H4 (cell line): ENCODE measurements at regions not wholly inside any gene's neighbourhood (a gene's known extent, or its start where the extent isn't known, plus 50 kb on each side); places are given as distances from the start of the nearest gene placed in this dataset.
A peak's percentile ranks its signal among the peaks of the same experiment; 100 is the strongest.

Experiments
- DNase-seq: peaks from one replicate; pipeline ENCODE4 v3.0.0-alpha.2; 2015; ENCODE audit warnings: low spot score

DNA sequence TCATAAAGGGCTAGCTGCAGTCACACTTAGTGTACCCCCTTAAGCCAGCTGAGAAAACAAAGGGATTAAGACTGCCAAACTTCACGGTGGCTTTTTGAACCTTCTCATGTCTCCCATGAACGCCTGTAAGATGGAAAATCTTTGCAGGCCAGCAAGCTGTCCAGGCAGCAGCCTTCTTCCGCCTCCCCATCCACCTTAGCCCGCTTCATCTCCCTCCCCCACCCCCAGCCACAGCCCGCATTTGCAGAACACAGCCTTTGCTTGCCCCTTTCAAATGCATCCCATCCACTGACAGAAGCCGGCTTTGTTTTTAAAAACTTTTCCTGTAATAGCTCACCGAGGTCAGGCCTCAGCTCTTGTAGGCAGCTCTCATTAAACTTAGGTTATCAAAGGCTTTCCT lies 113.8 kb upstream of the FAM9B start:
- DNase-seq = no peak

DNA sequence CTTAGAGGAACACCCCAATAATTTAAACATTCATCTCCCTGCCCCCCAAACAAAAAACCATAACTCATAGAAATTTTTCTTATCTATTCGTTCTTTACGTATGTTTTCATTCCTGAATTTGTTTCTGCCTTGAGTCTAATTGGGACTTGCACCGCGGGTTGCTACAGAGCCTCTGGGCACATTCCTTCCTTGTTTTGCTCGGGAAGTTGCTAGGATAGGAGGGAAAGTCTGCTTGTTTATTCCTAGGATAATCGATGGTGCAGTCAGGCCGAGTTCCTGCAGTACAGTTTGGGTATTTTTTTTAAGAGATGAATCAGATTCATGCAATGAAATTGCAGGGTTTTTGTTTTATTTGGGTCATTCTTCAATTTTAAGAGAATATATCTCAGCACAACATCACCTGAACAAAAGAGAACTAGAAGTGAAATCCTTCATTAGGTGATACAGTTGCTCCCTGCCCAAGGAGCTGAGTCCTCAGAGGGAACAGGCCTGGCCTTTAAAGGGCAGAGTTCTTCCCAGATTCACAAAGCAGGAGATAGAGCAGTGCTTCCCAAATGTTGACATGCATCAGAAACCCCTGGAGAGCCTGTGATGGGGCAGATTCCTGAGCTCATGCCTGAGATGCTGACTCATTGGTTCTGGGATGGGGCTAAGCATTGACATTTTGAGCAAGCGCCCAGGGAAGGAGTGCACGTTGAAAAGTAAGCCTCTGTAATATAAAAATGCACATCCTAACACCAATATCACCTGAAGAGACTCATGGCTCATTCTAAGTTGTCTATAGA lies 114.9 kb upstream of the FAM9B start:
- peak; percentile 14 for DNase-seq

DNA sequence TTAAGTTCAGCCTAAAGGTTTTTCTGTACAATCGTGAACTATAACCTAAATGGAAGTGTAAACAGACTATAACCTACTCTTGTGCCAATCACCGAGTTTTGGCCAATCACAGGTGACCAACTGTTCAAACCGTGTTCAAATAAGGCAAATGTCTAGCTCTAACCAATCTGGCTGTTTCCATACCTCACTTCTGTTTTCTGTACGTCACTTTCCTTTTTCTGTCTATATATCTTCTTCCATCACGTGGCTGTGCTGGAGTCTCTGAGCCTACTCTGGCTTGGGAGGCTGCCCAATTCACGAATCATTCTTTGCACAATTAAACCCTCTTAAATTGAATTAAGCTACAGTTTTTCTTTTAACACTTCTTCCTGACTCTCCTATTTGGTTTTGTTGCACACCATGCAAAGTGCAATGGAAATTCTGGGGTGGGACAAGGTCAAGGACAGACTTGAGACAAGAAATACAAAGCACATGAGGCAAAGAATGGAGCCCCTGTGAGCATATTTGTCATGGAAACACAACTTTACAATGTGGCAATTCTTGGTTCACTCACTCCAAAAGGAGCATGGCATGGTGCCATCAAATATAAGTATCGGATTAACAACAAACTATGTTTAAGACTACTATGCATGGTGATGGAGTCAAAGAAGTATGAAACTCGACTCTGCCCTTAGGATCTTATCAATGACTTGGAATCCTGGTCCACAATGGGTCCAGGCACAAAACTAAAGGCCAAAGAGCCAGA lies 115.7 kb upstream of the FAM9B start:
- DNase-seq = no peak

DNA sequence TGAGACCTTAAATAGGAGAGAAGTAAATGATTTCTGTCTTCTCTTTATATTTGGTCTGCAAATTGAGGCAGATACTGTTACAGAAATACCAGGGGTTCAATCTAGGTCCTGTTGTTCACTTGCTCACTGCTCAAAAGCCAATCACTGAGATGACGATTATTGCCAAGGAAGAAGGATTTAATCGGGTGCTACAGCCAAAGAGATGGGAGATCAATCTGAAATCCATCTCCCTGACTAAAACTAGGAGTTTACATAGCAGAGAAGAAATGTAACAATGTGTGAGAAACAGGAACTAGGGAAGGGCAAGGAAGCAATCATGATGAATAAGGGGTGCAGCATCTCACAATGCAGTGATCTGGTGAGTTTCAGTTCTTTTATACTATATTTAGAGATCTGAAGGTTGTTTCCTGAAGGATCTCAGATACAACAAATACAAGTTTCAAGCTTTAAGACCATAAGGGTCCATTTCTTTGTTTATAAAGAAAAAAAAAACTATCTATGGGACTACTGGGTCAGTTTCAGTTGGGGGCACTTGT lies 117.9 kb upstream of the FAM9B start:
- no peak for DNase-seq

DNA sequence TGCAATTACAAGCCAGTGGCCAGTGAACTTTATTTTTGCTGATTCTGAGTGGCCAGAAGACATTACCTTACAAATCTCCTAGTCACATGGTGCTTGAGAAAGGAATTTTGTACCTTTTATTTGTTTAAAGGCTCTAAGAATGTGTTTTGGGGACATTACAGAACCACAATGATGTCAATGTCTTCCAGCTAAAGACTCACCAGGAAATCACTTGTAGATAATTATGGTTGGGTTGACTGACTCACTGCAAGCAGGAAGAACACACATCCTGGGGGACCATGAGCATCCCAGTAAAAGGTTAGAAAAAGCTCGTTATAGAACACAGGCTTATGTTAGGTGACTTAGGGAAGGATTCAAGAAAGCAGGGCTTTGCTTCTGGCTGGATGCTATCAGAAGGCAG lies 119.4 kb upstream of the FAM9B start:
- peak; percentile 66 for DNase-seq

DNA sequence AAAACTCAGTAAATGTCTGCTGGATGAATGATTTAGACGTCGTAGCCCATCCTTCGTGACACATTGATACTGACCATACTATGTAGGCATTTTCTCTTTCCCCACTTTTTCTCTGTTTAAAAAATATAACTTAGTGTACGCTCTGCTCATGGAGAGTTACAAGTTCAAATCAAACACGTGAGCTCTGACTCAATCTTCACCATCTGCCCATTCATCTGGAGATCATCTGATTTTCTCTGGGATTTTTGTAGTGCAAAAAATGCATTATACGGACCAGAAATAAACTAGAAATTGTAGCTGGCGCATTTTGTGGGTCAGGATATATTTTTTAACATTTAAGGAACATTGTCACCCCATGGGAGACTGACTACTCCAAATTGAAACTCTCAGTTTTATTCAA lies 124.7 kb upstream of the FAM9B start:
- DNase-seq = no peak

DNA sequence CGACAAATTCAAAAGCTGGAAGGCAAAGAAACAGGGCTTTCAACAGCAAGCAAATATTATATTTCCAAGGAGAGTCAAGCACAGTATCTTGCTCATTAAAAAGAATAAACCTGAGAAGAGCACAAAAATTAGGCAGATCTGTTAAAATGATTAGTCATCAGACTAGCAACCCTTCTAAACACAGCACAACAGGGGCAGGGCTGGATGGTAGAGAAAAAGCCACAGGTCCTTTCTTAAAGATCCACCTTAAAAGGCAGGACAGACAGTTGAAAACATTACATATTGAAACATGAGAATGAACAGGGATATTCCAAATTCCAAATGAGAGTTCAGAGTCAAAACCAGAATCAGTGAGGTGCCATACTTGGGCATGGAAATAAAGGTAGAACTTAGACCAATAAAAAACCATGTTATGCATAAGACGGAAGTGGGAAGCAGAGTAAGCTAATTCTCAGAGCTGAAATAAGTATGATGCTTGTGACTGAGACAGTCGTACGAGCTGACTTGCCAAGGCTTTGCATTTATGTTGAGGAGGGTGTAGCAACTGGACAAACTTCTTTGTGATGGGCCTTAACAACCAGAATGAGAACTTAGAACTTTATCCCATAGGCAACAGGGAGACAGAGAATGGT lies 126.9 kb upstream of the FAM9B start:
- DNase-seq = no peak

DNA sequence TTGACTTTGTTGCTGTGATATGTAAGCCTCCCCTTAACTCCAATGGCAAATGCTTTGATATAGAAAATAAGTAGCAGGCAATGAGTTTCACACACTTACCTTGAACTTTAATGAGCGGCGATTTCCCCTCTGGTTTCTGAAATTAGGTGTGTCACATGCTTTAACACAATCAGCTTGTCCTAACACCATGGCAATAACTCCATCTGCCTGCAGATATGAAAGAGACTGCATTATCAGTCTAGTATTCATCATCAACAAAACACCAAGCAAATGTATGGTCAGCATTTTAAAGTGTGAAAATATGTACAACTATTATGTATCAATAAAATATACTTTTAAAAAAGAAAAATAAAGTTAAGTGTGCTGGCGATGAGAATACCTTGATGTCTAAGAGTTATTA lies 128.8 kb upstream of the FAM9B start:
- DNase-seq = no peak

DNA sequence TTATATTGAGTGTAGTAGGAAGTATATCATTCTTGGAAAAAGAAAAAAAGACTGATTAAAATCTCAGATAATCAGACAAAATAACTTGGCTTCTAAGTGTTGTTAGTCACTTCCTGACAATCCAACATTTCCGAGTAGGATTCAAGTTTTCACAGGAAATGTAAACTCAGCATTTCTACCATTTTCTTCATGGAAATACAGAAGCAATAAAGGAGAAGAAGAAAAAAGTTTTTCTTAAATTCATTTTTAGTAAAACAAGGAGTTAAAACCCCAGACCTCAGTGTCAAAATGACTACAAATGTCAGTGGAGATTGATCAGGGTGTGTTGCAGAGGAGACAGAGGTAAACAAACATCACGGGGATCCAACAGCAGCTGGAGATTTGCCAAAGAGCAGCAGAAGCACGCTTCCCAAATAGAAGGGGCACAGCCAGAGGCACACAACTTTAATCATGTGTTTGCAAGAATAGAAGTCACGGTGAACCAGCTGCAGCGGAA lies 129.3 kb upstream of the FAM9B start:
- peak; percentile 12 for DNase-seq

DNA sequence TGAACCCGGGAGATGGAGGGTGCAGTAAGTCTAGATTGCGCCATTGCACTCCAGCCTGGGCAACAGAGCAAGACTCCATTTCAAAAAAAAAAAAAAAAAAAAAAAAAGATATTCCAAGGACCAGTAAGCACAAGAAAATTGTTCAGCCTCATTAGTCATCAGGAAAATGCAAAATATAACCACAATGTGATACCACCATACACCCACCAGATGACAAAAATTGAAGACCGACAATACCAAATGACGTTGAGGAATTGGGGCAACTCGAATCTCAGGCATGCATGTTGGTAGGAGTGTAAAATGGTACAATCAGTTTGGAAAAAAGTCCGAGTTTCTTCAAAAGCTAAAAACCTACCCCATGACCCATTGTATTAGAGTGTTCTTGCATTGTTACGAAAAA lies 130.2 kb upstream of the FAM9B start:
- no peak for DNase-seq

DNA sequence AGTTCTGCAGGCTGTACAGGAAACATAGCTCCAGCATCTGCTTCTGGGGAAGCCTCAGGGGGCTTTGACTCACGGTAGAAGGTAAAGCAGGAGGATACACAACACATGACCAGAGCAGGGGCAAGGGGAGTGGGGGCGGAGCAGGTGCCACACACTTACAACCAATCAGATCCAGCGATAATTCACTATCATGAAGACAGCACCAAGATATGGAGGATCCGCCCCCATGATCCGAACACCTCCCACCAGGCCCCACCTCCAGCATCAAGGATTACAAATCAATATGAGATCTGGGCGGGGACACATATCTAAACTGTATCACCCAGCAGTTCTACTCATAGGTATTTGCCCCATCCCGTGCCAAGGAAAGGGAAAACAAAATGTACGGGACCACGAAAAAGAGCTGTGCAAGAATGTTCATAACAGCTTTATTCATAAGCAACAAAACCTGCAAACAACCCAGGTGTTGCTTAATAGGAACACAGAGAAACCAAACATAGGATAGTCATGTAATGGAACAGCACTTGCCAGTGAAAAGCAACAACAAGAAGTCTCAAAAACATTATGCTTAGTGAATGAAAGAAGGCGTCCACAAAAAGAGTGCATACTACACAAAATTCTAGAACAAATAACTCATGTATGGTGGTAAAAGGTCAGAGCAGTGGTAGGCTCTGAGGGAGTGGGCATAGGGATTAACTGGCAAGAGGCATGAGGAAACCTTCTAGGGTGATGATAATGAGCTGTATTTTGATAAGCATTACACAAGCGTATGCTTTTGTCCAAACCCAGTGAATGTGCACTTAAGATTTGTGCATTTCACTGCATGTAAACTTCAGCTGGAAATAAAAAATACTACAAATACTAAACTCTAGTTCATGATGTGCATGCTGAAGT lies 130.9 kb upstream of the FAM9B start:
- no peak for DNase-seq

DNA sequence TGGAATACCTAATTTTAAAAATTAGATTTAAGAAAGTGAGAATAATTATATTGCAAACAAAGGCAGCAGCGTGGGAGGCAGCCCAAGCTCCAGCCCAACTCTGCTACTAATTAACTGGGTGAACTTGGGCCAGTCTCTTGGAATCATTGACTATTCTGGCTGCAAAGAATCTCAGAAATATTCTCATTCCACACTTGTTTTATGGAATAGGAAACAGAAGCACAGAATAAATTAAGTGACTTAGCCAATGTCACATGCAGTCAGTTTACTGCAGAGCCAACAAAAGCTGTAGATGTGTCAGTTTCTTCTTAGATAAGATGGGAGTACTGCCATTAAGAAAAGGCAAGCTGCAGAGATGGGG lies 132.6 kb upstream of the FAM9B start:
- no peak for DNase-seq

DNA sequence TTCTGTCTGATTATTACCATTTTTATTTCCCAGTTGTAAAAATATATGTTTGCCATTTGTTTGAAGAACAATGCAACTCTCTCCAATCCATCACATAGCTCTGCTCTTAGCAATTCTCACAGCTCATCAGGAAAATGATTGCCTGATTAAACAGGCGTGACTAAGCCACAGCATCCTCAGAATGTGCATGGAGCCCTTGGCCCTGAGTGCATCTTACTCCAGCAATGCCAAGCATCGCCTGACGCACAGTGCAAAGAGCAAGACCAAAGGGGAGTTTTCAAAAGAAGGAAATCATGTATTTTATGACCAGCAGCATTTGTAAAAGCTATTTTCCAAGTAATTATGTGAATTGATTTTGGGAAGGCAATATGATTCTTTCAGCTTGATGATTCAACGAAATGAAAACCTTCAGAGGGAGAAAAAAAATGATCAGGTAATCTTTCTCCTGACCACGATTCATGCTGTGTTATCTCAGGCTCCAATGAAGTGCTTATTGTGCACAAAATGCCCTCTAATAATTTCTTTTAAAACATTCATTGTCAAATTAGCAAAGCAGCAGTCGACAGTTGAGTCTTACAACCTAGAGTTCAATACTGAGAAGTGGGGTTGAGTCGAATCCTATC lies 138.0 kb upstream of the FAM9B start:
- no peak for DNase-seq

DNA sequence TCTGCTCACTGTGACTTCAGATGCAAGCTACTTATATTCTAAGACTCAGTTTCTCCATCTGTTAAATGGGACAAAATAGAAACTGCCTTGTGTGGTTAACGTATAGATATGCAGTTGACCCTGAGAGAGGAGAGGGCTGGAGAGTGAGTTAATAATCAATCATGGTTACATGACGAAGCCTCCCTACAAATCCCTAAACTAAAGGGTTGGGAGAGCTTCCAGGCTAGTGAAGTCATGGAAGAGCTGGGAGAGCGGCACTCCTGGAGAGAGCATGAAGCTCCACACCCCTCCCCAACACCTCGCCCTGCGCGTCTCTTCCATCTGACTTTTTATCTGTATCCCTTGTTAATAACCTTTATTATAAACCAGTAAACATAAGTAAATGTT lies 138.5 kb upstream of the FAM9B start:
- no peak for DNase-seq

DNA sequence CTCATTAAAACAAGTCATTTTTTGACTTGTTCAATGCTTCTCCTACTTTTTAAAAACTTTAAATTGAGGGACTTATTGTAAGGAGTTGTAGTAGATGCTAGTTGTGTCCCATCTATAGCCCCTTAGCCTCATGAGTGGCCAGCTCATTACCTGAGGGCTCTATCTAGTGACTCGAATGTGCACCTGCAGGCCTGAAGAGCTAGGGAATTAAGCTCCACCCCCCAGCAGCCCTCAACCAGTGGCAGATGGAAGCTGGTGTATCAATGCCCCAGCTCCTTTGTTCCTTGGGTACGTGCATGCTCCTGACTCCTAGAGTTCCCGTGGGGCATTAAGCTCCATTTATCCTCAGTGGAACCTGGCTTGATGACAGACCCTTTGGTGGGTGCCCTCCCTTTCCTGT lies 146.7 kb upstream of the FAM9B start:
- DNase-seq = no peak

DNA sequence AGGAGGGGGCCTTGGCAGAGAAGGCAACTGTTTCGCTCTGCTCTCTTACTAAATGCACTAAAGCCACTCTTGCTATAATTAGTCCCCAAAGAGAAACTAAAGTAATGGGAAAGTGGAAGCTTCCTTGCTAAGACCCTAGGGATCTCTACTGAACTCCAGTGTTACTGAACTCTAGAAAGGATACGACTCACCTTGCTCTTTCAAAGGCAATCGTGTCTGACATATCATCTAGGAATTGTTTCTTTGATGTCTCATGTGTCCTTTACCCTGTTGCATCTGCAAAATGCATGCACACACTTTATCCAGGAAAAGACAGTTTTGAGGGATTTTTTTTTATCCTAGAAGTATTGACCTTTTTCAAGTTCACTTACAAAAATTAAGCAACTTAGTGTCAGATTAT lies 148.1 kb upstream of the FAM9B start:
- no peak for DNase-seq

DNA sequence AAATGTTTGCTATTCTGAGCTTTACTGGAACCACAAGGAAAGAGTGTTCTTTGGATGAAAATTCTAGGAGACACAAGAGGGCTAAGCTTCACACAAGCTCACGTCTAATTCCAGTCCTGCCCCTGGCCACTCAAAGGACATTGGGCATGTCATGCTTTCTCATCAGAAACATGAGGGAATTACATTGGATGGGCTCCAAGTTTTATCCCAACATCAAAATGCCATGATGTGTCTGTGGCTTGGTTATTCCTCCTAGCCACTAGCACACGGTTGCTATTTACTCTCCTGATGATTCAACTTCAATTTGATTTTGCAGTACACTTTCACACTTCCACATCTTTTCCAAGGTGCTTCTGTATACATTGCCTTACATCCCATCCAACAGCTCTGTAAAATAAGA lies 149.6 kb upstream of the FAM9B start:
- no peak for DNase-seq

DNA sequence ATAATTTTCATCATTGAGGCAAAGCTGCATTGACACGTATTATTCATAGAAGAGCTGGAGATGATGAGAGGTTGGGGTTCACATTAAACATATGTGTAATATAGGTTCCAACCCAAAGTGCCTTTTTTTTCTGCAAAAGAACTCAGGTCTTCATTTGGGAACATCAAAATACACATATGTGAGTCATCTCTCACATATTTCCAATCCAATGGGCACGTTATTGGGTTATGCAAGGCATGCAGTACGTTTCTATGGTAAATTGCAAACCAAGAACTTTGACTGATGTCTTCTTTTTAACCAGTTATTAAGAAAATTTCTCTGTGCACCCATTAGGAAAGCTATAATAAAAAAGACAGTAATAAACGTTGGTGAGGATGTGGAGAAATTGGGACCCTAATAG lies 150.3 kb upstream of the FAM9B start:
- DNase-seq = no peak

DNA sequence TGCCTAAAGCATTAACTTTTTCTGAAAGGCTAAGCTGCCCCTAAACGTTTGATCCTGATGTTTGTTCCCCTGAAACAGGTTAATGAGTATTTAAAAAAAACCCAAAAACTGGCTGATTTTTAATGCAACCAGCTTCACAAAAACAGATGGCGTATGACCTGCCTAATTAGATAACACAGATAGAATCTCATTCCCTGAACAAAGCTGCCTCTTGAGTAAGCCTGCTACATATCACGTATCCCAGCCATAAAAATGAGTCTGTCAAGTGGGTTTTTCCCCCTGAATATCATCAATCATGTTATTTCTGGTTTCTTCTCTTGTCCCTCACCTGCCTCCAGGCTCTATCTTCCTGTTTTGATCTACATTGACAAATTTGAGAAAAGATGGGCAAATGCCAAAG lies 154.2 kb upstream of the FAM9B start:
- DNase-seq = no peak

DNA sequence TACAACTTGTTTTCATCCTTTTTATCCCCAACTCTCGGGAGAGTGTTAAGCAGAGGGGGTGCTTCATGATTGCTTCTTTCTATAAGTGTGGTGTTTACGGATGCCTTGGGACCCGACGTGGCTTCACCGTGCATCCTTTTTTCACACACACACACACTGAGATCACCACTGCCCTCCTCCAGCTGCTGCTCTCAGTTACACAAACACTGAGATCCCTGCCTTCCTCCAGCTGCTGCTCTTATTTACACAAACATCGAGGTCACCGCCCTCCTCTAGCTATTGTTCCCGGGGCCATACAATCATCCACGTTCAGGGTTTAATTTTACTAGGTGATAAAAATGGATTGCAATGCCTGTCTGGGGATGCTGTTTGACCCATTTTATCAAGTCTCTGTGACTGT lies 155.4 kb upstream of the FAM9B start:
- DNase-seq = no peak

DNA sequence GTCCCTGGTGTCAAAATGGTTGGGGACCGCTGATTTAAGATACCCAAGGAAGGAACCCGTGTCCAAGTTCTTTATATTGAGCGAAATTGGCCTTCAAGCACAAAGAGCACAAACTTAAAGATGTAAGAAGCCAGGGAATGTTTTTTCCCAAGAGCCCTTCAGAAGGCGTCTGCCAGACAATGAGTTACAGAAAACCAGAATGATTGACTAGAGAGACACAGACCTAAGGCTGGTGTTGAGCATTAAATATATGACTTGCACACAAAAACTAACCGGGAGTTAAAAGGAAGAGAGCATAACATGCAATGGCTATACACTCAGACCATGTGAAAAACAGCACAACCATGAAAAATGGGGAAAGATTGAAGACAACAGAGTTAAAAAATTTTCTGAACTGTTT lies 157.5 kb upstream of the FAM9B start:
- DNase-seq = no peak
